NT2/D1 (cell line): ENCODE measurements at regions not wholly inside any gene's neighbourhood (a gene's known extent, or its start where the extent isn't known, plus 50 kb on each side); places are given as distances from the start of the nearest gene placed in this dataset.

Experiments used
- SUZ12 ChIP-seq: IDR thresholded peaks from 2 replicates; pipeline ENCODE4 v1.6.1; 2011; ENCODE audit not compliant: insufficient read length, insufficient read depth; ENCODE audit errors: extremely low read depth
- YY1 ChIP-seq: IDR thresholded peaks from 2 replicates; pipeline ENCODE4 v1.6.1; 2011; ENCODE audit not compliant: insufficient read length, insufficient read depth
- ZNF274 ChIP-seq: IDR thresholded peaks from 2 replicates; pipeline ENCODE4 v1.6.1; 2011; ENCODE audit warnings: mild to moderate bottlenecking, low read depth, low read length

- no peak for TF ChIP-seq YY1
- no peak for TF ChIP-seq ZNF274
- TF ChIP-seq SUZ12 = no peak
Observed at GRCh38 chr14:76617440-76617839, 143.8 kb upstream of the VASH1 start.
